NCI-H1436 (cell line): ENCODE measurements at regions not wholly inside any gene's neighbourhood (a gene's known extent, or its start where the extent isn't known, plus 50 kb on each side); places are given as distances from the start of the nearest gene placed in this dataset.
"Not testable (repeated sequence)": the region's sequence is repeated elsewhere in the genome, so short reads cannot be mapped to it uniquely, and the experiment has no call there.

Source experiments
- DNase-seq: peaks from one replicate; lab custom pipeline; 2025; lab: John Stamatoyannopoulos, UW

DNA sequence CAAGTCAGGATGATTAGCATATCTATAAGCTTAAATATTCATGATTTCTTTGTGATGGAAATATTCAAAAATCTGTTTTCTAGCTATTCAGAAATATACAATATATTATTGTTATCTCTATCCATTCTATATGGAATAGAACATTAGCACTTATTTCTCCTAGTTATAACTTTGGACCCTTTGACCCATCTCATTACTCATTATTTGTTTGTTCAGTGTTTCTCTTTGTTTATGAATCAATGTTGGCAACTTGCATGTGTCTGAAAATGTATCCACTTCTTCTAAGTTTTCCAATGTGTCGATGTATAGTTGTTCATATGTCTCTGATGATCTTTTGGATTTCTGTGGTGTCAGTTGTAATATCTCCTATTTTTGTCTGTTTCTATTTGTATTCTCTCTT is 1059.3 kb downstream of the CDH9 start:
- no peak for DNase-seq

DNA sequence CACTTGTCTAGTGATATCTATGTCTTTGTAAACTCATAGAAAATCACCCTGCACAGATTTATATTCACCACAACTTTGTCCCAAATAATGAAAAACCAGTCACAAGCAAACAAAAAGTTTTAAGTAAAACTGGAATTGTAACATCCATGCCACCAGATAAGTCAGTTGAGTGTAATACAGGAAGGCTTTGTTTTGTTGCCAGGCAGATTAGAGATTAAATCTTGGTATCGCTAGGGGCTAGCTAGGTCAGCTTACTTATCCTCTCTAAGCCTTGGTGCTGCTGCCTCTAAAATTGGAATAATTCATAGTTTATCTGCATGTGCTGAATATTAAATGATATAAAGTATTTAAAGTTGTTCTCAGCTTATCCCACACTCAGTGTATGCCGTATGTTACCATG is 1062.5 kb downstream of the CDH9 start:
- DNase-seq, result no peak

DNA sequence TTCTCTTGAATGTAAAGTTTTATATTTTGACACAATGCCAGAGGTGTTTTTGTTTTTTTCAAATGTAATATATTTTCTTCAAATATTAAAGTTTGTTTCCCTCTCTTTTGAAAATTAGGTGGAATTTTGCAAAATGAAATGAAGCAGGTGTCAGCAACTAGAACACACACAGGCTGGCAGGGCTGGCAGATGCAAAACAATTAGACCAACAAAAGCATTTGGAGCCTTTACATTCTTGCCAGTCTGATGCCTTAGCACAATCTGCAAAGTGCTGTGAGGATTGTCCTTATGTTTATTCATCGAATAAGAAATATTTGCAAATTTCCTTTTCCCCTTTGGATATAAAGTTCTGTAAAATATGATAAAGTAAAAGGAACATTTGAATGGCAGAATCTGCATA is 1063.9 kb downstream of the CDH9 start:
- DNase-seq, result no peak

DNA sequence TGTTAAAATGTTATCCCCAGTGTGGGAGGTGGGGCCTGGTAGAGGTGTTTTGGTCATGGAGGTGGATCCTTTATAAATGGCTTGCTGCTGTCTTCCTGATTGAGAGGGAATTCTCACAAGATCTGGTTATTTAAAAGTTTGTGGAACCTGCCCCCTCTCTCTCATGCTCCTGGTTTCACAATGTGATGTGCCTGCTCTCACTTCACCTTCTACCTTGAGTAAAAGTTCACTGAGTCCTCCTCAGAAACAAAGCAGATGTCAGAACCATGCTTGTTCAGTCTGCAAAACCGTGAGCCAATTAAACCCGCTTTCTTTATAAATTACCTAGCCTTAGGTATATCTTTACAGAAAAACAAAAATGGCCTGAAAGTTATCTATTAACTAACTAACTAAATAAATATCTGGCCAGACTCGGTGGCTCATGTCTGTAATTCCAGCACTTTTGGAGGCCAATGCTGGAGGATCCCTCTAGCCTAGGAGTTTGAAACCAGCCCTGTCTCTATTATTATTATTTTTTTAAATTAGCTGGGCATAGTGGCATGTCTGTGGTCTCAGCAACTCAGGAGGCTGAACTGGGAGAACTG is 1067.4 kb downstream of the CDH9 start:
- no peak for DNase-seq

DNA sequence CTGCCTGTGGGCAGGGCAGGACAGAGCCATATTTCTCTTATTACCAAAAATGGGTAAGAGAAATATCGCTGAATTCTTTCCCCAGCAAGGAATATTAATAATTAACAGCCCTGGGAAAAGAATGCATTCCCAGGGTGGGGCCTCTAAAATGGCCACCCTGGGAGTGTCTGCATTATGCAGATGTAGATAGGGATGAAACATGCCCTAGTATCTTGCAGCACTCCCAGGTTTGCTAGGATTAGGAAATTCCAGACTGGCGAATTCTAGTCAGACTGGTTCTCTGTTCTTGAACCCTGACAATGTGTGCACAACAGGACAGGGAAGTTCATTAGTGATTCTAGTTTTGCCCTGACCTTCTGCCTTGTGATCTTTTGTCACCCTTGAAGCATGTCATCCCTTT is 1069.3 kb downstream of the CDH9 start:
- not testable (repeated sequence) for DNase-seq

DNA sequence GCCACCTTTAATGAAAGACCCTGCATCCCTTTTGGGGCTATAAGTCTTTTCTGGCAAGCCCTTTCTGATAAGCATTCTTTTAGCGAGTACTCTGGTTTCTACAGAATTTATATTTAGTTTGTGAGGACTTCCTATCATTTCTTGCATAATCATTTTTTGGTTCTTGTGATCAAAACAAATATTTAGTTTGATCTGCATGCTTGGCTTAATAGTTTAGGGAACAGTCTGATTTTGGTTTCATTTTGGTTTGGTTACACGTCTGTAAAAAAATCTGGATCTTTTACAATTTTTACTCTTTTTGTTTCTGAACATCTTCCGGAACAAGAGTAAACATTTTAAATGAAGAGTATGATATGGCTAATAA is 1074.4 kb downstream of the CDH9 start:
- DNase-seq, result no peak

DNA sequence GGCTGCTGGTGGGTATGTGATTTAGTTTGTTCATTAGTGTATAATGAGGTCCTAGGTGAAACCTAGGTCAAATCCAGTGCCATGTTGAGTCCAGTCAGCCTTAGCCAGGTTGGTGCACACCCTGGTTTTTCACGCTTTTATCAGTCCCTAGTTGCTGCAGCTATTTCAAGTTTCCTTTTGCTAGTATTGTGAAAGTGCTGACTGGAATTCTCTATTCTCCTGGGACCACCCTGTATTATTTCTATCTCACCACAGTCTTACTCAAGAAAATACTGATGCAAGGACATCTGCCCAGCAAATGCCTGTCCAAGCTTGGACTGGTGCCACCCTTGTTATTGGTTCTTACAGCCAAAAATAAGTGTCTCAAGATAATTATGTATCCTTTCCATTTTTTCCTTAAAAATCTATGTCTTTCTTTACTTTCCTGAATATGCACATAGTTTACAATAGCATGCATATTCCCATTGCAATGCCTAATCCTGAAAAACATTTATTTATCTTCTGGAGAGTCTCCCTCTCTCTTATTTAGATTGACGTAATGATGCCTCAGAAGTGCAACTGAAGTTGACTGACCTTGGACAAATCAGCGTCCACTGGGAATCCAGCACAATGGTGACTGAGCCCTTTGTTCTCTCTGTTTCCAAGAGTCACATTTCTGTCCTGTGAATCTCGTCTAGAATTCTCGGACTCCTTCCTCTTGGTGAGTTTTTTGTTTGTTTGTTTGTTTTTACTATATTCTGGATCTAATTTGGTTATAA is 1075.0 kb downstream of the CDH9 start:
- DNase-seq, result no peak

DNA sequence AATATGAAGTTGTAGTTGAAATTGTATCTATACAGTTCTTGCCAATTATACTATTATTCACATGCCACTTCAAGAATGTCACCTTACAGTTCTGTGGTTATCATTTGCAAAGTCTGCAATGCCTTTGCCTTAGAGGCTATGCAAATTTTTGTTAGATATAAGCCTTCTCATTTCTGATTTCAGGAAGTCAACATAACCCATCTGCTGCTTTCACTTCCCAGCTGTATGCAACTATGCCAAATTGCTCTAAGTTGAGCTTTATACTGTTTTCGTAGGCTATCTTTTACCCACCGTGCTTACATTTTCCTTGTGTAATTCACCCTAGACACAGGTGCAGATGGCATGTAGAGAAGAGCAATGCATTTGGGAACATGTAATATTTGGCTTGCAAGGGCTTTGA is 1083.0 kb downstream of the CDH9 start:
- DNase-seq, result no peak

DNA sequence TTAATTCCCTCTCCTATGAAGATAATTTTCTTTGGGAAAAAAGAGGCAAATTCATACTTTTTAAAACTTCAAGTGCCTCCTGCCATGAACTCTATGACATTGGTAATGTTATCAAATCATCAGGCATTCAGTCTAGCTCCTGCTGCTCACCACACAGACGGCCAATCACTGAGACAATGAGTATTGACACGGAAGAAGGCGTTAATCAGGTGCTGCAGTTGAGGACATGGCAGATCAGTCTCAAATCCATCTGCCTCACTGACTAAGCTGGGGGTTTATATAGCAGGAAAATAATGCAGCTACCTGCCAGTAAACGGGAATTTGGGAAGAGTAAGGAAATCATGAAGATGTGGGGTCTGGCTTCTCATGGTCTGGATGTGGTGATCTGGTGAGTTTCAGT is 1087.7 kb downstream of the CDH9 start:
- no peak for DNase-seq

DNA sequence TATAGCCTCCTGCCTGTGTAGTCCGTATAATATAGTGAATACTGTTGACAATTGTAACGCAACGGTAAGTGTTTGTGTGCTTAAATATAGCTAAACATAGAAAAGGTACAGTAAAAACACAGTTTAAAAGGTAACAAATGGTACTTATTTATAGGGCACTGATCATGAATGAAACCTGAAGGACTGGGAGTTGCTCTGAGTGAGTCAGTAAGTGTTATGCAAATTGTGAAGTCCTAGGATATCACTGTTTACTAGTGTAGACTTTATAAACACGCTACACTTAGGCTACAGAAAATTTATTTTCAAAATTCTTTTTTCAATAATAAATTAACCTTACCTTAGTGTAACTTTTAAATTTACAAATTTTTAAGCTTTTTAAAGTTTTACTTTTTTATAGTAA is 1090.1 kb downstream of the CDH9 start:
- no peak for DNase-seq

DNA sequence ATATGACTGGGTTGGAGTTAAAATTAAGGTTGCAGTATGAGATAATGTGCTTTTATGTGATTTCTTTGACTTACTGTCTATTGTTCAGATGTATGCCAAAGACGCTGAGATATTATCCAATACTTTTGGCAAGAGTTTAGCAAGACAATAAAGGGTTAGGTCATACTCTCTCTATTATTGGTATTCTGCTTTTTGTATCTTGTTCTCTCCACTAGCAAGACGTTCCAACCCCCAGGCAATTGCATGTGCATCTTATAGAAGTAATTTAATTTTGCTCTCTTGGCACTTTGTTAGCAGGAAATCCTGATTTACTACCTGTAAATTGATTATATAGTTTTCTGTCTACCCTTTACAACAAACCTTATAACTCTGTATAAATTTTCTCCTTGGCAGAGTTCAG is 1093.6 kb downstream of the CDH9 start:
- DNase-seq, result no peak

DNA sequence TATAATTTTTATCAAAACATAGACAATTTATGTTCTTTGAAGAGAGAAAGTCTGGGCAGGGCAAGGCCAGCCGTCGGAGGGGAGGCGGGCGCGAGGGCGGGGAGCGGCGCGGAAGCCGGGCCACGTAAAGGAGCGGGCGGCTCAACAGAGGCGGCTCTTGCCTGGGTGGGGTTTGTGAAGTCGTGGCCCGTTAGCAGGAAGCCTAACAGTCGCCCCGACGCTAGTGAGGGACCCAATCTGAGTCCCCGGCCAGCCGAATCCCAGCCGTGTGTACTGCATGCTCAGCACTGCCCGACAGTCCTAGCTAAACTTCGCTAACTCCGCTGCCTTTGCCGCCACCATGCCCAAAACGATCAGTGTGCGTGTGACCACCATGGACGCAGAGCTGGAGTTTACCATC is 1129.2 kb downstream of the CDH9 start:
- DNase-seq, result no peak

DNA sequence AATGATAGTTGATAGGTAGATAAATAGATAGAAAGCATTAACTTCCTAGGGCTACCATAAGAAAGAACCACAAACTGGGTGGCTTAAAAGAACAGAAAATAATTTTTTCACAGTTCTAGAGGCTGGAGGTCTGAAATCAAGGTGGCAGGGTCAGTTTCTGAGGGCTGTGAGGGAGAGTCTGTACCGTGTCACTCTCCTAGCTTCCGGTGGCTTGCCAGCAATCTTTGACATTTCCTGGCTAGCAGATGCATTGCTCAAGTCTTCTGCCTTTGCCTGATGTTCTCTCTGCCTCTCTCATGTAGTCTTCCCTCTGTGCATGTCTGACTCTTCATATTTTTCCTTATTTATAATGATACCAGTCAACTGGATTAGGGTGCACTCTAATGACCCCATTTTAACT is 1132.7 kb downstream of the CDH9 start:
- no peak for DNase-seq

DNA sequence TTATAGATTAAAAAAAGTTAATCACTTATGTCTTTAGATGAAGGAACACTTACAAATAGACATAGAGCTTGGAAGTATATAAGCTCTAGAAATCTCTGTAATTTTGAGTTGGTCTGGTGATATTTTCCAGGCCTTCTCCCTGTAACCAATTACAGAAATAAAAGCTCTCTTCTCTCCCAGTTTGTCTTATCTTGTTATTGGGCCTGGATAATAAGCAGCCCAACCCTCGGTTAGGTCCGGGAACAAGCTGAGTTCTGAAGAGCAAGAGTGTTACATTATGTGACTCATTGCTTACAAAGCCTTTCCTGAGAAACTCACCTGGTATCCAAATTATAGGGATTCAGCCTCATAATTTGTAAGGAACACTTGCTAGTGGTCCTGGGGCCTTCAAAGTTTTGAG is 1146.2 kb downstream of the CDH9 start:
- DNase-seq, result no peak

DNA sequence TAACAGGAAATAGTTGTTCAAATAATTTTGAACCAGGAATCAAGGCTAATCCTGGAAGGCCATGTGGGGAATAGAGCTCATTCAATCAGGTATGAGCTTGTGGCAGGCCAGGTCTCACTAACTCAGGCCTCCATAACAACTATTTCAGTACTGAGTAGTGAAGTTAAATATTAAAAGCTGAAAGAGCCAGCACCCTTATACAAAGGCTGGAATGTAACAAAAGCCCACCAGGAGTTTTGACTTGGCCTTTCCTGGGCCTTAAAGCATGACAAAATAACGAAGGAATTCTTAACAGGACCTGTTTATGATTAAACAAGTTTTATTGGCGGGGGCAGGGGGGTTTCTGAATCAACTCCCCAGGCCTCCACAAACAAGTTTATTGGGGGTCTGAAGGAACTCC is 1146.7 kb downstream of the CDH9 start:
- DNase-seq, result no peak

DNA sequence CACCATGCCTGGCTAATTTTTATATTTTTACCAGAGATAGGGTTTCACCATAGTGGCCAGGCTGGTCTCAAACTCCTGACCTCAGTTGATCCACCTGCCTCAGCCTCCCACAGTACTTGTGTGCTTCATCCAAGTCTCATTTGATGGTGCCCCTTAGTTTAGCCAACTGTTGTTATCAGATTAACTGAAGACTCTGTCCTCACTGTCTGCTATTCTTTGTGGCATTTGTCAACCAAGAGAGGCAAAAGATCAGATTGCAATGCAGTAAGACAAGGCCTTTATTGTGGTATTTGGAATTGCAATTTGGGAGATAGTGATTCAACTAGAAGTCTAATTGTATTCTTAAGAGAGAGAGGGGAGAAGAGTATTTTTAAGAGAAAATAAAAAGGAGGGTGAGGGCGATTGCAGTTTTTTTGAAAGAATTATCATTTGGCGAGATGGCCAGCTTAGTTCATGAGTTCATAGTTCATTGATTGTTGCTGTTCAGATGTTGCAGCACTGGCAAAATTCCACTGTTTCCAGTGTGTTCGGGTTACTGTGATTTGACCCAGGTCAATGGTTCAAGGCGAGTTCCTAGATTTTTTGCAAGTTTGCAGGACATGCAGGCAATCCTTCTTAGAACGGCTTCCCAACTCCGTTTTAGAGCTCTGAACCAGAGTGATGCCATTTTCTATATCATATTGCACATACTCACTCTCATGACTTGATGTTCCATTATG is 1156.9 kb downstream of the CDH9 start:
- DNase-seq, result no peak

DNA sequence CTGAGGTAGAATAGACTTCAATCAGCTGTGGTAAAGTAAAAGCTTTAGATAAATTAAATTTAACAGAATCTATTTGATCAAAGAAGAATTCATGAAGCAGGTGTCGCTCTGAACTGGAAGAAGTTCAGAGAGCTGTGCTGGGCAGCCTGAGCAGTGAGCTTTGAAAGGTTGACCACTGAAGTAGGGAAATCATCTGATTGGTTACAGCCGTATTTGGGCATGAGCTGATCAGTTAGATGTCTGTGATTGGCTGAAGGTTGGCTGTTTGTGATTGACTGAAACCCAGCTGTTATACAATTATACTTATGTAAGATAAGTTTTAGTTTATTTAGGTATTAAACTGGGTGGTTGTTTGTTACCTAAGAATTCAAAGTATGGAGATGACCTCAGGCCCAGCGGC is 1174.6 kb downstream of the CDH9 start:
- no peak for DNase-seq

DNA sequence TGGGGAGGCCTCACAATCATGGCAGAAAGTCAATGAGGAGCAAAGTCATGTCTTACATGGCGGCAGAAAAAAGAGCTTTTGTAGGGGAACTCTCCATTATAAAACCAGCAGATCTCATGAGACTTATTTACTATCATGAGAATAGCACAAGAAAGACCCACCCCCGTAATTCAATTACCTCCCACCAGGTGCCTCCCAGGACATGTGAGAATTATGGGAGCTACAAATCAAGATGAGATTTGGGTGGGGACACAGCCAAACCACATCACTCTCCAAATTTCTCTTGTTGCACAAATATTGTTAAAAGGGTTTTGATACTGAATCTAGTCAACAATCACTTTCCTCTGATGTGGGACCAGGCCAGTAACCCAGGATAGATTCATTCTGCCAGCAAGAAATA is 1176.1 kb downstream of the CDH9 start:
- no peak for DNase-seq

DNA sequence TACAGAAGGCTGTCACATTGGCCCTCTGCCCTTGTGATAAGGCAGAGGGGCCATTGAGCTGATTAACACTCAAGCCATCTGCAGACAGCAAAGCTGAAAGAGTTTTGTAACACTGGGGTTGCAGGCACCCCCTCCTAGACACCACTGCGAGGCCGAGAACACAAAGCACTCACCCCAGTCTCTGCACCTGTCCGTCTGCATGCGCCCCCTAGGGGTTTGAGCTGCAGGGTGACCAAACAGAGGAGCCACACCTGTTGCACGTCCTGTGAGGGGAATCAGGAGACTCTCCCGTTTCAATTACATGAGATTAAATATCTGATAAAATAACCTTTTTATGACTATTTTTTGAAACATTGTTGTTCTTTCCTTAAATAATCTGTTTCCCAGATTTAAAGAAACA is 1180.4 kb downstream of the CDH9 start:
- peak; percentile 33 for DNase-seq

DNA sequence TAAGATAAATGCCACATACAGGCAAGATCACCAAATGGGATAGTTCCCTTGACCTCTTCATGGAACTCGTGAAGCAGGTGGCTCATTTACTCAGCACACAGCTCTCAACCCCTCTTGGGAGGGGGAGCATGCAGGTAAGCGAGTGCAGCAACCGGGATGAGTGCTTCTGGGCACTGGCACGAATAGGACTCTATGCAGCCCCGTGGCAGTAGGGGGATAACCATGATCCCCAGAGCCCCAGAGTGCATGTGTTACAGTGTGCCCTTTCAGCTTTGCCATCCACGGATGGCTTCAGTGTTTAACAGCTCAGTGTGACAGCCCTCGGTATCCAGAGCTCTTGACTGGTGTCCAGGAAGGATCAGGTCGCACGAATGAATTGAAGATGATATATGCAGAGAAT is 1187.1 kb downstream of the CDH9 start:
- no peak for DNase-seq

DNA sequence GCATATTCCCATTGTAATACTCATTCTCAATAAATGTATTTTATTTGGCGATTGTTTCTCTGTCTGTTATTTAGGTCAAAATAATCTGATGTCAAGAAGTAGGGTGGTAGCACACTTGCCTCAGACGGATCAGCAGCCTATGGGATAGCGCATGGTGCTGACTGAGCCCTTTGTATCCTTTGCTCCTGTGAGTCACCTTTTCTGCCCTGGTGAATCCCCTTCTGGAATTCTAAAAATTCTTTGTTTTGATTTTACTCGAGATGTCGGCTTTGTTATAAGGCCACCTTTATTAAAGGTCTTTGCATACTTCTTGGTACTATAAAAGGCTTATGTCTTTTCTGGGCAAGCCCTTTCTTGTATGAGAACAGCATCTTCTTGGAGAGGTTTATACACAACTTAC is 1187.8 kb downstream of the CDH9 start:
- no peak for DNase-seq

DNA sequence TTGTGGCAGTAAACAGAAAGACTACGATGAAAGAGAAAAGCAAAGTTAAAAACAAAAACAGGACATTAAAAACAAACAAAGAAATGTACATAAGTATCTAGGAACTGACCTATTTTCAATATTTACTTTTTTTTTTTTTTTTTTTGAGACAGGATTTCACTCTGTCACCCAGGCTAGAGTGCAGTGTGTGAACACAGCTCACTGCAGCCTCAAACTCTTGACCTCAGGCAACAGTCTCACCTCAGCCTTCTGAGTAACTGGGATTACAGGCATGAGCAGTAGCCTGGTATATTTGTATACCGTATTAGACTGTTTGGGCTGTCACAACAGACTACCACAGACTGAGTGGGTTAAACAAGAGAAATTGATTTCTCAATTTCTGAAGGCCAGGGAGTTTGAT is 1189.1 kb downstream of the CDH9 start:
- no peak for DNase-seq

DNA sequence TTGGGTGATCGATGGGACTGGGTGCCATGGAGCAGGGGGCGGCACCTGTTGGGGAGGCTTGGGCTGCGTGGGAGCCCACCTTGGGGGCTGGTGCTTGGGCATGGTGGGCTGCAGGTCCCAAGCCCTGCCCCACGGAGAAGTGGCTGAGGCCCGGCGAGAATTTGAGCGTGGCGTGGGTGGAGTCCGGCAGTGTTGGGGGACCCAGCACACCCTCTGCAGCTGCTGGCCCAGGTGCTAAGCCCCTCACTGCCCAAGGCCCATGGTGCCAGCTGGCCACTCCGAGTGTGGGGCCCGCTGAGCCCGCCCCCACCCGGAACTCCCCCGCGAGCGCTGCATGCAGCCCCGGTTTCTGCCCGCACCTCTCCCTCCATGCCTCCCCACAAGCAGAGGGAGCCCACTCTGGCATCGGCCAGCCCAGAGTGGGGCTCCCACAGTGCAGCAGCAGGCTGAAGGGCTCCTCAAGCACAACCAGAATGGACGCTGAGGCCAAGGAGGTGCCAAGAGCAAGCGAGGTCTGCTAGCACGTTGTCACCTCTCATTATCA is 1178.6 kb upstream of the CDH10 start:
- DNase-seq, result no peak
